ENCODE measurements at regions not wholly inside any gene's neighbourhood (a gene's known extent, or its start where the extent isn't known, plus 50 kb on each side); places are given as distances from the start of the nearest gene placed in this dataset.

GRCh38 chrX:7286168-7286837 is 138.3 kb upstream of the PUDP start:
- WGBS (ENCODE audit: insufficient coverage) = no CpG with 5 or more reads among the region's 6 CpGs
- Histone ChIP-seq H3K4me1 (ENCODE audit: control insufficient read depth, insufficient read depth, low read length) (no peaks in the 10 kb centered on the region), H3K27ac (ENCODE audit: low read depth, low read length) (no peak overlapping the region), H3K9me3 (ENCODE audit: control insufficient read depth, insufficient read depth, low read length) (no peaks in the 10 kb centered on the region), H3K4me3 (ENCODE audit: low read depth, low read length) (no peak overlapping the region), H3K36me3 (ENCODE audit: control insufficient read depth, insufficient read depth, low read length) (no peaks in the 10 kb centered on the region), H3K27me3 (ENCODE audit: control insufficient read depth, insufficient read depth, low read length) (no peaks in the 10 kb centered on the region)
- no peak for DNase-seq (ENCODE audit: low read depth in 4 of 6, low spot score in 6 of 6)

GRCh38 chrX:7285765-7286164 is 137.8 kb upstream of the PUDP start:
- H3K27ac ChIP-seq (ENCODE audit: low read depth, low read length) = no peak overlapping the region
- H3K4me1 ChIP-seq (ENCODE audit: control insufficient read depth, insufficient read depth, low read length) = no peaks in the 10 kb centered on the region
- H3K9me3 ChIP-seq (ENCODE audit: control insufficient read depth, insufficient read depth, low read length) = no peaks in the 10 kb centered on the region
- DNase-seq (ENCODE audit: low read depth in 4 of 6, low spot score in 6 of 6) = peak in 1 of 6 donors; percentile 6
- no peaks in the 10 kb centered on the region for H3K36me3 ChIP-seq (ENCODE audit: control insufficient read depth, insufficient read depth, low read length)
- 83% methylated on average over 1 of the region's 2 CpGs for WGBS (ENCODE audit: insufficient coverage)
- no peak overlapping the region for H3K4me3 ChIP-seq (ENCODE audit: low read depth, low read length)
- H3K27me3 ChIP-seq (ENCODE audit: control insufficient read depth, insufficient read depth, low read length) = no peaks in the 10 kb centered on the region

- no peak overlapping the region for H3K27ac ChIP-seq (ENCODE audit: low read depth, low read length)
- no peaks in the 10 kb centered on the region for H3K9me3 ChIP-seq (ENCODE audit: control insufficient read depth, insufficient read depth, low read length)
- no peak for DNase-seq (ENCODE audit: low read depth in 4 of 6, low spot score in 6 of 6)
- H3K4me1 ChIP-seq (ENCODE audit: control insufficient read depth, insufficient read depth, low read length) = no peaks in the 10 kb centered on the region
- H3K4me3 ChIP-seq (ENCODE audit: low read depth, low read length) = no peak overlapping the region
- no peaks in the 10 kb centered on the region for H3K36me3 ChIP-seq (ENCODE audit: control insufficient read depth, insufficient read depth, low read length)
- H3K27me3 ChIP-seq (ENCODE audit: control insufficient read depth, insufficient read depth, low read length) = no peaks in the 10 kb centered on the region
- 88% methylated on average over 1 of the region's 2 CpGs for WGBS (ENCODE audit: insufficient coverage)
These were observed 135.8 kb upstream of the PUDP start for GRCh38 chrX:7283741-7284140.

DNA sequence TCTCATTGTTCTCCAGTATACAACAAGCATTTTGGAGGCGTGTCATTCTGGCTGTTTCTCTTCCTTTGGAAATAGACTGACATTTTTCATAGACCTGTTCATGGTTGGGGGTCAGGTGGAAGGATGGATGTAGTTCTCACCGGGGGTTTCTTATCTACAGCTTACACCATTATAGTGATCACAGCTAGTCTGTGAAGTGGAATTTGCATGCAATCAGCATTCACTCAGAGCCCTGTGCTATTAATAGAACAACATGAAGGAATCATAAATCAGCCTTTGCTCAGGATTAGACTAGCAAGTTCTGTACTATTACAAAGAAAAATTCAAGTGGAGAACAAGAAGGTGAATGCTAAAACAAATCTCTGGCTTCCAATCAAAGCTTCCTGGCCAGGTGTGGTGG is 132.6 kb upstream of the PUDP start:
- H3K4me3 ChIP-seq (ENCODE audit: low read depth, low read length) = no peak overlapping the region
- no peak overlapping the region for H3K27ac ChIP-seq (ENCODE audit: low read depth, low read length)
- H3K27me3 ChIP-seq (ENCODE audit: control insufficient read depth, insufficient read depth, low read length) = no peaks in the 10 kb centered on the region
- no peaks in the 10 kb centered on the region for H3K9me3 ChIP-seq (ENCODE audit: control insufficient read depth, insufficient read depth, low read length)
- no CpG with 5 or more reads among the region's 2 CpGs for WGBS (ENCODE audit: insufficient coverage)
- DNase-seq (ENCODE audit: low read depth in 4 of 6, low spot score in 6 of 6) = peak in 2 of 6 donors; percentile 22 to 47
- H3K4me1 ChIP-seq (ENCODE audit: control insufficient read depth, insufficient read depth, low read length) = no peaks in the 10 kb centered on the region
- H3K36me3 ChIP-seq (ENCODE audit: control insufficient read depth, insufficient read depth, low read length) = no peaks in the 10 kb centered on the region

GRCh38 chrX:7272346-7272745 is 124.4 kb upstream of the PUDP start:
- no peaks in the 10 kb centered on the region for H3K9me3 ChIP-seq (ENCODE audit: control insufficient read depth, insufficient read depth, low read length)
- no peaks in the 10 kb centered on the region for H3K27me3 ChIP-seq (ENCODE audit: control insufficient read depth, insufficient read depth, low read length)
- no peak overlapping the region for H3K4me3 ChIP-seq (ENCODE audit: low read depth, low read length)
- H3K36me3 ChIP-seq (ENCODE audit: control insufficient read depth, insufficient read depth, low read length) = no peaks in the 10 kb centered on the region
- no peaks in the 10 kb centered on the region for H3K4me1 ChIP-seq (ENCODE audit: control insufficient read depth, insufficient read depth, low read length)
- 84% methylated on average over 5 of the region's 6 CpGs for WGBS (ENCODE audit: insufficient coverage)
- H3K27ac ChIP-seq (ENCODE audit: low read depth, low read length) = no peak overlapping the region
- DNase-seq (ENCODE audit: low read depth in 4 of 6, low spot score in 6 of 6) = no peak

- no peak overlapping the region for H3K27ac ChIP-seq (ENCODE audit: low read depth, low read length)
- 90% methylated on average over 2 of the region's 3 CpGs for WGBS (ENCODE audit: insufficient coverage)
These were observed 123.0 kb upstream of the PUDP start for GRCh38 chrX:7270933-7271332.

GRCh38 chrX:7269991-7270390 is 122.0 kb upstream of the PUDP start:
- Histone ChIP-seq H3K27ac (ENCODE audit: low read depth, low read length) (no peak overlapping the region), H3K4me1 (ENCODE audit: control insufficient read depth, insufficient read depth, low read length) (no peaks in the 10 kb centered on the region), H3K4me3 (ENCODE audit: low read depth, low read length) (no peak overlapping the region), H3K27me3 (ENCODE audit: control insufficient read depth, insufficient read depth, low read length) (no peaks in the 10 kb centered on the region), H3K36me3 (ENCODE audit: control insufficient read depth, insufficient read depth, low read length) (no peaks in the 10 kb centered on the region), H3K9me3 (ENCODE audit: control insufficient read depth, insufficient read depth, low read length) (no peaks in the 10 kb centered on the region)
- peak in 2 of 6 donors; percentile 14 to 36 for DNase-seq (ENCODE audit: low read depth in 4 of 6, low spot score in 6 of 6)
- 86% methylated on average over 1 of the region's 3 CpGs for WGBS (ENCODE audit: insufficient coverage)

More at GRCh38 chrX:7270933-7271332, 123.0 kb upstream of the PUDP start:
- Histone ChIP-seq H3K36me3 (ENCODE audit: control insufficient read depth, insufficient read depth, low read length) (no peaks in the 10 kb centered on the region), H3K9me3 (ENCODE audit: control insufficient read depth, insufficient read depth, low read length) (no peaks in the 10 kb centered on the region), H3K27me3 (ENCODE audit: control insufficient read depth, insufficient read depth, low read length) (no peaks in the 10 kb centered on the region), H3K4me3 (ENCODE audit: low read depth, low read length) (no peak overlapping the region), H3K4me1 (ENCODE audit: control insufficient read depth, insufficient read depth, low read length) (no peaks in the 10 kb centered on the region)
- DNase-seq (ENCODE audit: low read depth in 4 of 6, low spot score in 6 of 6) = peak in 1 of 6 donors; percentile 57

DNA sequence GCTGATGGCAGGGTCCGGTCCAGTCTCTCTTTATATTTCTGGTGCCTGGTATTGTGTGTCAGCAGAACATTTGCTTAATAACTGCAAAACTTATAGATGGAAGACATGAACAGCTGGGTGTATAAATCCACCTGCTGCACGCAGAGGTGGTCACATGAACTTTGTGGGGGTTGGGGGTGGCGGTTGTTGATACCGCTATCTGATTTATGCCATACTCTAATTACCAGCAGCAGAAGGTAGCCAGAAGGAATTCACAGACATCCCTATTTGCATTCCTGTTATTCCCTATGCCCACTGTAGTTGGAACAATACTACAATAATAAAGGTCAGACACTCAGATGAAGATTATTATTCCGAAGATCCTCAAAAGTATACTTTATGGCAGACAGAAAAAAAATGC is 121.6 kb upstream of the PUDP start:
- H3K4me1 ChIP-seq (ENCODE audit: control insufficient read depth, insufficient read depth, low read length) = no peaks in the 10 kb centered on the region
- H3K27me3 ChIP-seq (ENCODE audit: control insufficient read depth, insufficient read depth, low read length) = no peaks in the 10 kb centered on the region
- H3K36me3 ChIP-seq (ENCODE audit: control insufficient read depth, insufficient read depth, low read length) = no peaks in the 10 kb centered on the region
- H3K4me3 ChIP-seq (ENCODE audit: low read depth, low read length) = no peak overlapping the region
- DNase-seq (ENCODE audit: low read depth in 4 of 6, low spot score in 6 of 6) = no peak
- WGBS (ENCODE audit: insufficient coverage) = no CpG with 5 or more reads among the region's 5 CpGs
- H3K27ac ChIP-seq (ENCODE audit: low read depth, low read length) = no peak overlapping the region
- H3K9me3 ChIP-seq (ENCODE audit: control insufficient read depth, insufficient read depth, low read length) = no peaks in the 10 kb centered on the region

GRCh38 chrX:7266288-7266687 is 118.3 kb upstream of the PUDP start:
- H3K27me3 ChIP-seq (ENCODE audit: control insufficient read depth, insufficient read depth, low read length) = no peaks in the 10 kb centered on the region
- H3K4me3 ChIP-seq (ENCODE audit: low read depth, low read length) = no peak overlapping the region
- H3K9me3 ChIP-seq (ENCODE audit: control insufficient read depth, insufficient read depth, low read length) = no peaks in the 10 kb centered on the region
- DNase-seq (ENCODE audit: low read depth in 4 of 6, low spot score in 6 of 6) = no peak
- no peaks in the 10 kb centered on the region for H3K36me3 ChIP-seq (ENCODE audit: control insufficient read depth, insufficient read depth, low read length)
- no peak overlapping the region for H3K27ac ChIP-seq (ENCODE audit: low read depth, low read length)
- whole genome bisulfite sequencing (ENCODE audit: insufficient coverage) = no CpG with 5 or more reads among the region's 1 CpG
- no peaks in the 10 kb centered on the region for H3K4me1 ChIP-seq (ENCODE audit: control insufficient read depth, insufficient read depth, low read length)

- Histone ChIP-seq H3K27me3 (ENCODE audit: control insufficient read depth, insufficient read depth, low read length) (no peaks in the 10 kb centered on the region), H3K9me3 (ENCODE audit: control insufficient read depth, insufficient read depth, low read length) (no peaks in the 10 kb centered on the region), H3K4me3 (ENCODE audit: low read depth, low read length) (no peak overlapping the region), H3K36me3 (ENCODE audit: control insufficient read depth, insufficient read depth, low read length) (peaks cover 2% of the 10 kb centered on the region), H3K27ac (ENCODE audit: low read depth, low read length) (no peak overlapping the region), H3K4me1 (ENCODE audit: control insufficient read depth, insufficient read depth, low read length) (no peaks in the 10 kb centered on the region)
- DNase-seq (ENCODE audit: low read depth in 4 of 6, low spot score in 6 of 6) = no peak
- 96% methylated on average over 2 of the region's 2 CpGs for WGBS (ENCODE audit: insufficient coverage)
These were observed 116.4 kb upstream of the PUDP start for GRCh38 chrX:7264399-7264798.

Data from spinal cord (tissue), 9 donors.